GM19463 (cell line): ENCODE measurements at regions not wholly inside any gene's neighbourhood (a gene's known extent, or its start where the extent isn't known, plus 50 kb on each side); places are given as distances from the start of the nearest gene placed in this dataset.
A peak's percentile ranks its signal among the peaks of the same experiment; 100 is the strongest.

Source experiments
- ATAC-seq: cut with Tn5 transposase; IDR thresholded peaks from one replicate; pipeline ENCODE4 v1.9.1; 2021; ENCODE audit warnings: mild to moderate bottlenecking, moderate library complexity; ENCODE audit not compliant: unreplicated experiment

GRCh38 chr5:8136271-8136670, 267.3 kb downstream of the MTRR start:
- ATAC-seq: no peak

GRCh38 chr5:8137941-8138550, 269.1 kb downstream of the MTRR start:
- no peak for ATAC-seq

GRCh38 chr5:8138884-8139283, 269.9 kb downstream of the MTRR start:
- no peak for ATAC-seq

- no peak for ATAC-seq
Measured at GRCh38 chr5:8150791-8151190, 281.8 kb downstream of the MTRR start.

GRCh38 chr5:8156706-8157105, 287.8 kb downstream of the MTRR start:
- no peak for ATAC-seq

- no peak for ATAC-seq
Measured at GRCh38 chr5:8157320-8157822, 288.4 kb downstream of the MTRR start.

- ATAC-seq: no peak
Measured at GRCh38 chr5:8176101-8176693, 307.2 kb downstream of the MTRR start.

- peak; percentile 97 for ATAC-seq
Measured at GRCh38 chr5:8184455-8185063, 315.6 kb downstream of the MTRR start.

GRCh38 chr5:8185852-8186251, 316.9 kb downstream of the MTRR start:
- no peak for ATAC-seq

- ATAC-seq: no peak
Measured at GRCh38 chr5:8188874-8189565, 320.1 kb downstream of the MTRR start.

- ATAC-seq: no peak
Measured at GRCh38 chr5:8192840-8193239, 323.9 kb downstream of the MTRR start.

GRCh38 chr5:8196061-8196460, 327.1 kb downstream of the MTRR start:
- no peak for ATAC-seq

GRCh38 chr5:8208307-8208706, 339.4 kb downstream of the MTRR start:
- no peak for ATAC-seq

- no peak for ATAC-seq
Measured at GRCh38 chr5:8209500-8209899, 340.6 kb downstream of the MTRR start.

- ATAC-seq: no peak
Measured at GRCh38 chr5:8213701-8214240, 344.8 kb downstream of the MTRR start.

GRCh38 chr5:8216921-8217320, 348.0 kb downstream of the MTRR start:
- no peak for ATAC-seq

- ATAC-seq: no peak
Measured at GRCh38 chr5:8226148-8226547, 357.2 kb downstream of the MTRR start.

GRCh38 chr5:8227112-8227511, 358.2 kb downstream of the MTRR start:
- no peak for ATAC-seq

- no peak for ATAC-seq
Measured at GRCh38 chr5:8229551-8229950, 360.6 kb downstream of the MTRR start.

GRCh38 chr5:8230868-8231267, 361.9 kb downstream of the MTRR start:
- ATAC-seq: no peak

GRCh38 chr5:8233479-8233878, 364.5 kb downstream of the MTRR start:
- ATAC-seq: no peak
